ENCODE measurements at regions not wholly inside any gene's neighbourhood (a gene's known extent, or its start where the extent isn't known, plus 50 kb on each side); places are given as distances from the start of the nearest gene placed in this dataset.

DNA sequence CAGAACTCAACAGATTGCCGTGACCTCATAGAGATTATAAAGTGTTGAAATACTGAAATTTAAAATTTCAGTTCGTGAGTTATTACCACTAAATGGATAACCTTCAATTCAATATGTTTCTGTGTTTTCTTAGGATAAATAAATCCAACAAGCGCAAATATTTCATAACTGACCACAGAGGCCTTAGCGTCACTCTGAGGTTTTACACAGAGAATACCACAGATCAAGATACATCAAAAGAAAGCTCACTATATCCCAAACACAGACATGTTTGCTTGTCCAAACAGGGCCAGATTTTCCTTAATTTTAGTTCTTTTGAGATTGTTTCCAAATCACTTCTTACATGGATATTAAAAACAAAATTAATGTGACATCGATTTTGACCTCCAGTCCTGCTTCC is 235.8 kb downstream of the EFNB2 start:
- Histone ChIP-seq H3F3A (replicated peaks; ENCODE audit: low read depth) (no peaks in the 10 kb centered on the region), H3K4me2 (no peak overlapping the region), H3K4me3 (no peak overlapping the region), H3K27me3 (ENCODE audit: insufficient read depth) (no peaks in the 10 kb centered on the region), H3K79me2 (replicated peaks; ENCODE audit: insufficient read depth) (no peaks in the 10 kb centered on the region), H2AFZ (no peak overlapping the region), H3K9me2 (ENCODE audit: insufficient read depth) (peaks cover 10% of the 10 kb centered on the region; the same call in 1 of the 2 replicates), H4K20me1 (replicated peaks; ENCODE audit: insufficient read depth) (no peaks in the 10 kb centered on the region), H3K4me1 (ENCODE audit: insufficient read depth) (peaks cover 16% of the 10 kb centered on the region), H3K27ac (ENCODE audit: low read depth) (no peak overlapping the region), H3K36me3 (ENCODE audit: insufficient read depth) (peaks cover 2% of the 10 kb centered on the region; the same call in 1 of the 2 replicates)
- Mint-ChIP-seq H3K4me3 (no peak overlapping the region), H3K36me3 (ENCODE audit: low read depth) (peaks cover 53% of the 10 kb centered on the region), H3K27me3 (ENCODE audit: insufficient read depth, low read depth, poor library complexity) (peaks cover 6% of the 10 kb centered on the region), H3K4me1 (peaks cover 9% of the 10 kb centered on the region; the same call in 2 of the 3 replicates), H3K9me3 (peaks cover 48% of the 10 kb centered on the region), H3K27ac (no peak overlapping the region)
- ATAC-seq (no peak), DNase-seq (ENCODE audit: low spot score) (no peak)
- TF ChIP-seq, protein P1, sequence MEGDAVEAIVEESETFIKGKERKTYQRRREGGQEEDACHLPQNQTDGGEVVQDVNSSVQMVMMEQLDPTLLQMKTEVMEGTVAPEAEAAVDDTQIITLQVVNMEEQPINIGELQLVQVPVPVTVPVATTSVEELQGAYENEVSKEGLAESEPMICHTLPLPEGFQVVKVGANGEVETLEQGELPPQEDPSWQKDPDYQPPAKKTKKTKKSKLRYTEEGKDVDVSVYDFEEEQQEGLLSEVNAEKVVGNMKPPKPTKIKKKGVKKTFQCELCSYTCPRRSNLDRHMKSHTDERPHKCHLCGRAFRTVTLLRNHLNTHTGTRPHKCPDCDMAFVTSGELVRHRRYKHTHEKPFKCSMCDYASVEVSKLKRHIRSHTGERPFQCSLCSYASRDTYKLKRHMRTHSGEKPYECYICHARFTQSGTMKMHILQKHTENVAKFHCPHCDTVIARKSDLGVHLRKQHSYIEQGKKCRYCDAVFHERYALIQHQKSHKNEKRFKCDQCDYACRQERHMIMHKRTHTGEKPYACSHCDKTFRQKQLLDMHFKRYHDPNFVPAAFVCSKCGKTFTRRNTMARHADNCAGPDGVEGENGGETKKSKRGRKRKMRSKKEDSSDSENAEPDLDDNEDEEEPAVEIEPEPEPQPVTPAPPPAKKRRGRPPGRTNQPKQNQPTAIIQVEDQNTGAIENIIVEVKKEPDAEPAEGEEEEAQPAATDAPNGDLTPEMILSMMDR (conservative IDR thresholded peaks at IDR 0.05; ENCODE audit: low read depth in 2 of 2) = no peak
- no peak for TF ChIP-seq CREB1 (CRISPR knock-in tag; IDR thresholded peaks at IDR 0.05; ENCODE audit: low read depth)
- TF ChIP-seq EZH2phosphoT487 (IDR thresholded peaks at IDR 0.05; ENCODE audit: unreplicated experiment) = no peak
- no peak for TF ChIP-seq NANOG (IDR thresholded peaks at IDR 0.05; ENCODE audit: borderline replicate concordance)
- TF ChIP-seq, protein P2, sequence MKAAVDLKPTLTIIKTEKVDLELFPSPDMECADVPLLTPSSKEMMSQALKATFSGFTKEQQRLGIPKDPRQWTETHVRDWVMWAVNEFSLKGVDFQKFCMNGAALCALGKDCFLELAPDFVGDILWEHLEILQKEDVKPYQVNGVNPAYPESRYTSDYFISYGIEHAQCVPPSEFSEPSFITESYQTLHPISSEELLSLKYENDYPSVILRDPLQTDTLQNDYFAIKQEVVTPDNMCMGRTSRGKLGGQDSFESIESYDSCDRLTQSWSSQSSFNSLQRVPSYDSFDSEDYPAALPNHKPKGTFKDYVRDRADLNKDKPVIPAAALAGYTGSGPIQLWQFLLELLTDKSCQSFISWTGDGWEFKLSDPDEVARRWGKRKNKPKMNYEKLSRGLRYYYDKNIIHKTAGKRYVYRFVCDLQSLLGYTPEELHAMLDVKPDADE (IDR thresholded peaks at IDR 0.05) = no peak
- no peak for TF ChIP-seq POLR2AphosphoS5 (IDR thresholded peaks at IDR 0.05; ENCODE audit: low read depth)
- TF ChIP-seq, protein P3, sequence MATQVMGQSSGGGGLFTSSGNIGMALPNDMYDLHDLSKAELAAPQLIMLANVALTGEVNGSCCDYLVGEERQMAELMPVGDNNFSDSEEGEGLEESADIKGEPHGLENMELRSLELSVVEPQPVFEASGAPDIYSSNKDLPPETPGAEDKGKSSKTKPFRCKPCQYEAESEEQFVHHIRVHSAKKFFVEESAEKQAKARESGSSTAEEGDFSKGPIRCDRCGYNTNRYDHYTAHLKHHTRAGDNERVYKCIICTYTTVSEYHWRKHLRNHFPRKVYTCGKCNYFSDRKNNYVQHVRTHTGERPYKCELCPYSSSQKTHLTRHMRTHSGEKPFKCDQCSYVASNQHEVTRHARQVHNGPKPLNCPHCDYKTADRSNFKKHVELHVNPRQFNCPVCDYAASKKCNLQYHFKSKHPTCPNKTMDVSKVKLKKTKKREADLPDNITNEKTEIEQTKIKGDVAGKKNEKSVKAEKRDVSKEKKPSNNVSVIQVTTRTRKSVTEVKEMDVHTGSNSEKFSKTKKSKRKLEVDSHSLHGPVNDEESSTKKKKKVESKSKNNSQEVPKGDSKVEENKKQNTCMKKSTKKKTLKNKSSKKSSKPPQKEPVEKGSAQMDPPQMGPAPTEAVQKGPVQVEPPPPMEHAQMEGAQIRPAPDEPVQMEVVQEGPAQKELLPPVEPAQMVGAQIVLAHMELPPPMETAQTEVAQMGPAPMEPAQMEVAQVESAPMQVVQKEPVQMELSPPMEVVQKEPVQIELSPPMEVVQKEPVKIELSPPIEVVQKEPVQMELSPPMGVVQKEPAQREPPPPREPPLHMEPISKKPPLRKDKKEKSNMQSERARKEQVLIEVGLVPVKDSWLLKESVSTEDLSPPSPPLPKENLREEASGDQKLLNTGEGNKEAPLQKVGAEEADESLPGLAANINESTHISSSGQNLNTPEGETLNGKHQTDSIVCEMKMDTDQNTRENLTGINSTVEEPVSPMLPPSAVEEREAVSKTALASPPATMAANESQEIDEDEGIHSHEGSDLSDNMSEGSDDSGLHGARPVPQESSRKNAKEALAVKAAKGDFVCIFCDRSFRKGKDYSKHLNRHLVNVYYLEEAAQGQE (IDR thresholded peaks at IDR 0.05; ENCODE audit: unreplicated experiment) = no peak
- TF ChIP-seq ZNF114 (CRISPR knock-in tag; IDR thresholded peaks at IDR 0.05) = no peak
- TF ChIP-seq EZH2 (IDR thresholded peaks at IDR 0.05; ENCODE audit: low read depth, unreplicated experiment) = no peak
- no peak for TF ChIP-seq JUNB (IDR thresholded peaks at IDR 0.05; ENCODE audit: unreplicated experiment)
- TF ChIP-seq STAT1 (IDR thresholded peaks at IDR 0.05; ENCODE audit: unreplicated experiment) = no peak
- no peak for TF ChIP-seq ZNF331 (CRISPR knock-in tag; IDR thresholded peaks at IDR 0.05; ENCODE audit: low read depth)
- TF ChIP-seq, protein P4, sequence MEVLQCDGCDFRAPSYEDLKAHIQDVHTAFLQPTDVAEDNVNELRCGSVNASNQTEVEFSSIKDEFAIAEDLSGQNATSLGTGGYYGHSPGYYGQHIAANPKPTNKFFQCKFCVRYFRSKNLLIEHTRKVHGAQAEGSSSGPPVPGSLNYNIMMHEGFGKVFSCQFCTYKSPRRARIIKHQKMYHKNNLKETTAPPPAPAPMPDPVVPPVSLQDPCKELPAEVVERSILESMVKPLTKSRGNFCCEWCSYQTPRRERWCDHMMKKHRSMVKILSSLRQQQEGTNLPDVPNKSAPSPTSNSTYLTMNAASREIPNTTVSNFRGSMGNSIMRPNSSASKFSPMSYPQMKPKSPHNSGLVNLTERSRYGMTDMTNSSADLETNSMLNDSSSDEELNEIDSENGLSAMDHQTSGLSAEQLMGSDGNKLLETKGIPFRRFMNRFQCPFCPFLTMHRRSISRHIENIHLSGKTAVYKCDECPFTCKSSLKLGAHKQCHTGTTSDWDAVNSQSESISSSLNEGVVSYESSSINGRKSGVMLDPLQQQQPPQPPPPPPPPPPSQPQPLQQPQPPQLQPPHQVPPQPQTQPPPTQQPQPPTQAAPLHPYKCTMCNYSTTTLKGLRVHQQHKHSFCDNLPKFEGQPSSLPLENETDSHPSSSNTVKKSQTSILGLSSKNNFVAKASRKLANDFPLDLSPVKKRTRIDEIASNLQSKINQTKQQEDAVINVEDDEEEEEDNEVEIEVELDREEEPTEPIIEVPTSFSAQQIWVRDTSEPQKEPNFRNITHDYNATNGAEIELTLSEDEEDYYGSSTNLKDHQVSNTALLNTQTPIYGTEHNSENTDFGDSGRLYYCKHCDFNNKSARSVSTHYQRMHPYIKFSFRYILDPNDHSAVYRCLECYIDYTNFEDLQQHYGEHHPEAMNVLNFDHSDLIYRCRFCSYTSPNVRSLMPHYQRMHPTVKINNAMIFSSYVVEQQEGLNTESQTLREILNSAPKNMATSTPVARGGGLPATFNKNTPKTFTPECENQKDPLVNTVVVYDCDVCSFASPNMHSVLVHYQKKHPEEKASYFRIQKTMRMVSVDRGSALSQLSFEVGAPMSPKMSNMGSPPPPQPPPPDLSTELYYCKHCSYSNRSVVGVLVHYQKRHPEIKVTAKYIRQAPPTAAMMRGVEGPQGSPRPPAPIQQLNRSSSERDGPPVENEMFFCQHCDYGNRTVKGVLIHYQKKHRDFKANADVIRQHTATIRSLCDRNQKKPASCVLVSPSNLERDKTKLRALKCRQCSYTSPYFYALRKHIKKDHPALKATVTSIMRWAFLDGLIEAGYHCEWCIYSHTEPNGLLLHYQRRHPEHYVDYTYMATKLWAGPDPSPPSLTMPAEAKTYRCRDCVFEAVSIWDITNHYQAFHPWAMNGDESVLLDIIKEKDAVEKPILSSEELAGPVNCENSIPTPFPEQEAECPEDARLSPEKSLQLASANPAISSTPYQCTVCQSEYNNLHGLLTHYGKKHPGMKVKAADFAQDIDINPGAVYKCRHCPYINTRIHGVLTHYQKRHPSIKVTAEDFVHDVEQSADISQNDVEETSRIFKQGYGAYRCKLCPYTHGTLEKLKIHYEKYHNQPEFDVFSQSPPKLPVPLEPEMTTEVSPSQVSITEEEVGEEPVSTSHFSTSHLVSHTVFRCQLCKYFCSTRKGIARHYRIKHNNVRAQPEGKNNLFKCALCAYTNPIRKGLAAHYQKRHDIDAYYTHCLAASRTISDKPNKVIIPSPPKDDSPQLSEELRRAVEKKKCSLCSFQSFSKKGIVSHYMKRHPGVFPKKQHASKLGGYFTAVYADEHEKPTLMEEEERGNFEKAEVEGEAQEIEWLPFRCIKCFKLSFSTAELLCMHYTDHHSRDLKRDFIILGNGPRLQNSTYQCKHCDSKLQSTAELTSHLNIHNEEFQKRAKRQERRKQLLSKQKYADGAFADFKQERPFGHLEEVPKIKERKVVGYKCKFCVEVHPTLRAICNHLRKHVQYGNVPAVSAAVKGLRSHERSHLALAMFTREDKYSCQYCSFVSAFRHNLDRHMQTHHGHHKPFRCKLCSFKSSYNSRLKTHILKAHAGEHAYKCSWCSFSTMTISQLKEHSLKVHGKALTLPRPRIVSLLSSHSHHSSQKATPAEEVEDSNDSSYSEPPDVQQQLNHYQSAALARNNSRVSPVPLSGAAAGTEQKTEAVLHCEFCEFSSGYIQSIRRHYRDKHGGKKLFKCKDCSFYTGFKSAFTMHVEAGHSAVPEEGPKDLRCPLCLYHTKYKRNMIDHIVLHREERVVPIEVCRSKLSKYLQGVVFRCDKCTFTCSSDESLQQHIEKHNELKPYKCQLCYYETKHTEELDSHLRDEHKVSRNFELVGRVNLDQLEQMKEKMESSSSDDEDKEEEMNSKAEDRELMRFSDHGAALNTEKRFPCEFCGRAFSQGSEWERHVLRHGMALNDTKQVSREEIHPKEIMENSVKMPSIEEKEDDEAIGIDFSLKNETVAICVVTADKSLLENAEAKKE (CRISPR knock-in tag; IDR thresholded peaks at IDR 0.05) = no peak

Data from GM23338 (cell line).